ENCODE measurements at regions not wholly inside any gene's neighbourhood (a gene's known extent, or its start where the extent isn't known, plus 50 kb on each side); places are given as distances from the start of the nearest gene placed in this dataset.

GRCh38 chrX:6734844-6735634 lies 200.1 kb upstream of the VCX3A start:
- Histone ChIP-seq H3K27ac (no peak overlapping the region), H3K4me1 (no peaks in the 10 kb centered on the region), H3K27me3 (no peaks in the 10 kb centered on the region), H3K36me3 (no peaks in the 10 kb centered on the region), H3K4me3 (no peak overlapping the region), H3K9me3 (peaks cover 0 to 3% of the 10 kb centered on the region in 2 donors)
- no peak for DNase-seq (ENCODE audit: low spot score)
- no peak for TF ChIP-seq CTCF (IDR thresholded peaks at IDR 0.05)

- H3K27me3 ChIP-seq, result no peaks in the 10 kb centered on the region
- H3K27ac ChIP-seq, result no peak overlapping the region
- no peaks in the 10 kb centered on the region for H3K36me3 ChIP-seq
- no peak for TF ChIP-seq CTCF (IDR thresholded peaks at IDR 0.05)
- H3K9me3 ChIP-seq, result peaks cover 0 to 3% of the 10 kb centered on the region in 2 donors
- DNase-seq (ENCODE audit: low spot score), result no peak
- no peaks in the 10 kb centered on the region for H3K4me1 ChIP-seq
- no peak overlapping the region for H3K4me3 ChIP-seq
Measured at GRCh38 chrX:6732101-6732500, 197.2 kb upstream of the VCX3A start.

GRCh38 chrX:6729626-6730025 lies 194.7 kb upstream of the VCX3A start:
- Histone ChIP-seq H3K27me3 (no peaks in the 10 kb centered on the region), H3K4me1 (no peaks in the 10 kb centered on the region), H3K27ac (no peak overlapping the region), H3K9me3 (no peaks in the 10 kb centered on the region), H3K36me3 (no peaks in the 10 kb centered on the region), H3K4me3 (no peak overlapping the region)
- DNase-seq (ENCODE audit: low spot score), result no peak
- no peak for TF ChIP-seq CTCF (IDR thresholded peaks at IDR 0.05)

GRCh38 chrX:6718766-6719165 lies 183.8 kb upstream of the VCX3A start:
- H3K36me3 ChIP-seq, result no peaks in the 10 kb centered on the region
- H3K4me1 ChIP-seq, result no peaks in the 10 kb centered on the region
- TF ChIP-seq CTCF (IDR thresholded peaks at IDR 0.05), result no peak
- no peak for DNase-seq (ENCODE audit: low spot score)
- H3K27ac ChIP-seq, result no peak overlapping the region
- no peak overlapping the region for H3K4me3 ChIP-seq
- H3K27me3 ChIP-seq, result no peaks in the 10 kb centered on the region
- H3K9me3 ChIP-seq, result no peaks in the 10 kb centered on the region

- no peaks in the 10 kb centered on the region for H3K4me1 ChIP-seq
- no peaks in the 10 kb centered on the region for H3K9me3 ChIP-seq
- no peaks in the 10 kb centered on the region for H3K27me3 ChIP-seq
- H3K27ac ChIP-seq, result no peak overlapping the region
- TF ChIP-seq CTCF (IDR thresholded peaks at IDR 0.05), result no peak
- no peak overlapping the region for H3K4me3 ChIP-seq
- no peak for DNase-seq (ENCODE audit: low spot score)
- H3K36me3 ChIP-seq, result no peaks in the 10 kb centered on the region
Measured at GRCh38 chrX:6708676-6709380, 173.9 kb upstream of the VCX3A start.

Measured in right atrium auricular region (tissue), 2 donors.